ENCODE measurements at regions not wholly inside any gene's neighbourhood (a gene's known extent, or its start where the extent isn't known, plus 50 kb on each side); places are given as distances from the start of the nearest gene placed in this dataset.

DNA sequence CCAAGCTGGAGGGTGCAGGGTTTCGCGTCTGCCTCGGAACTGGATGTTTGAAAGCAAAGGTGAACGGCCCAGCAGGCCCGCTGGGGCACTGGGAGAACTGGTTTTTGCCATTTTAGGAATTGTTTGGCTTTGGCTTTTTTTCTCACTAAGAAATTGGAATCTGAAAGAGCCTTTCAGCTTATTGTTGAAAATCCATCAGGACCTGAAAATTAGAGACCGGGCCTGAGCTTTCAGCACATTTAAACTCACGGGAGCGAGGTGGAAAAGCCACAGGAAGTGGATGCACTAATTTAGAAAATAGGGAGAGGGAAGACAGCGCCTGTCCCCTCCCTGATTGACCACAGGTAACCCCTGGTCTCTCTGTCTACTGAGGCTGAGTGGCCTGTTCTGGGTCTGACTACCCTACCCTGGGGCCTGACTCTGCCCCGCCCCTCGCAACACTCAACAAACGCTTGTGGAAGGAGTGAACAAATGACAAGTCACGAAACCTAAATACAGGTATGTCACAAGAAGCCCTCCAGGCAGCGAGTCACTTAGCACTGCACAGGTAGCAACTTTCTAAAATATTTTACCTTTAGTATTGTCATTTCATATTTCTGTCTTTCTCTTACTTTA lies 100.3 kb upstream of the MBOAT2 start:
- DNase-seq, result no peak

DNA sequence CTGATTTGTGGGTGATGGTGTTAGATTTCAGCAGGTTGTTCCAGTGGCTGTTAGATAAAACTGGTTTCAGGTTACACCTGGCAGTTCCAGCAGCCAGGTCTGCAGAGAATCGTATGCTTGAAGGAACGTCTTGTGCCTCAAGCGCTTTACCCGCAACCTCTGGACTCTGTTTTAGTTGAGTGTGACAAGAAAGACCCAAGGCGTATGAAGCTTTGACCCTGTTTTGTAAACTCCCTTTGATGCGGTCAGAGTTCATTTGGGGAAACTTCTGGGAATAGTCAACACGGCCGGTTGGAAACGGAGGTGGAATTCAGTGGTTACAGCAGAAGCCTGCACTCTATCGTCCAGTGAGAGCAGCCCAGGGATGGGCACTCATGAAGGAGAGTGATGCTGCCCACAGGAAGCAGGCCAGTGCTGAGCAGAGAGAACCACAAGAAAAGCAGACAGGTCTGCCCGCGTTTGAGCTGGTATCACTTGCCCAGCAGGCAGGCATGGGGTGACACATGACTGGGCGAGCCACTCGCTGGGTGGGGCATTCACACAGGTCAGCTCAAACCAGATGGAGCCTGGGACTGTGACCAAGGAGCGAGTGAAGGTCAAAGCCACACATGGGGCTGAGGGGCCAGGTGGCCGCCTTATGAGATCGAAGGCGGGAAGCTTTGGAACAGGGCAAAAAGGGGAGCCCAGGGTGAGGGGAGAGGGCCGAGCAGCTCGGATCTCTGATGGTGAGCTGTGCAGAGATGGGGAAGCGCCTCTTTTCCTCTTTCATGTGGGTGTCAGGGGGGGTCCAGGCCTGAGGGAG lies 99.6 kb upstream of the MBOAT2 start:
- no peak for DNase-seq

DNA sequence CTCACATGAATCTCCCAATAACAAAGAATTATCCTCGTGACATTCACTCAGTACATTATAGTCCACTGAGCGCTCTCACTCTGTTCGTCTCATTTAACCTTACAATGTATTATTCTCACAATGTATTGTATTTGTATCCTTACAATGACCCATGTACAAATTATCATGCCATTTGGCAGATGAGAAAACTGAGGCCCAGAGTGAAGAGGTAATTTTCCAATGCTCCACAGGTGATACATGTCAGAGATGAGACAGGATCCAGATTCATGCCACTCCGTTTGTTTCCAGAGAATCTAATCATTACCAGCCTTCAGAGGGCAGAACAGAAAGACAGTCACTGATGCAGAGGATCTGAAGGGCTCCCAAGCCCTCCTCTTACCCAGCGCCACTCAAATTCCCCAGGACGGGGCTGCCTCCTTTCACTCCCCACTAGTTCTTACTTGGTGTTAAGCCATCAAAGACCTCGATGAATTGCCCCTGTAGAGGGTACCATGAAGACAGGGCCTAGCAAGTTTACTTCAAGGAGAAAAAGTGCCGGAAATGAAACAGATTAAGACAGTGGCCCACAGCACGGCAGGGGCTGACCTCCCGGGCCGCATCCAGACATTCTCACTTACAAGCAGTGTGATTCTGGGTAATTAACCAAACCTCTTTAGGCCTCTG lies 98.4 kb upstream of the MBOAT2 start:
- DNase-seq, result no peak

DNA sequence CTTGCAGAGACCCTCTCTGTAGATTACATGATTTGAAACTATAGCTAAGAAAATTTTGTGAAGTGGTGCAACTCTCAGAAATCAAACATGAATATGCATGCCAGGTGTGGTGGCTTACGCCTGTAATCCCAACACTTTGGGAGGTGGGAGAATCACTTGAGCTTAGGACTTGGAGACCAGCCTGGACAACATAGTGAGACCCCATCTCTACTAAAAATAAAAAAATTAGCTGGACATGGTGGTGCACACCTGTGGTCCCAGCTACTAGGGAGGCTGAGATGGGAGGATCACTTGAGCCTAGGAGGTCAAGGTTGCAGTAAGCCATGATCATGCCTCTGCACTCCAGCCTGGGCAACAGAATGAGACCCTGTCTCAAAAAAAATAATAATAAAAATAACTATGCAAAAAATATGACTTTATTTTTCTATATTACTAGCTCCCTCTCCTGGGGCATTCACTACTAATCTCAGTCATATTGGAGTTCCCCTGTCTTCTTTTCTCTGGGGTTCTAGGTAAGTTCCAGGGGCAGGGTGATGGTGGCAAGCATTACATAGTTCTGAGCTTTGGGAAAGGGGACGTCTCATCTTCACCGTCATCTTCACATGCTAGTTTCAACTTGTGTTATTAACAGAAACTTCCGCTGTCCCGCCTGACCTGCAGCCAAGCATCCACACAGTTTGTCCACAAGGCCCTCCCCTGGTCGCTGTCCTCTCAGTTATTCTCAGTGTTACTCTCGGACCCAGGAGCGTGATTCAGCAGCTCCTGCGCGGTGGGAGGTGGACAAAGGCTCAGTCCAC lies 96.8 kb upstream of the MBOAT2 start:
- DNase-seq, result no peak

DNA sequence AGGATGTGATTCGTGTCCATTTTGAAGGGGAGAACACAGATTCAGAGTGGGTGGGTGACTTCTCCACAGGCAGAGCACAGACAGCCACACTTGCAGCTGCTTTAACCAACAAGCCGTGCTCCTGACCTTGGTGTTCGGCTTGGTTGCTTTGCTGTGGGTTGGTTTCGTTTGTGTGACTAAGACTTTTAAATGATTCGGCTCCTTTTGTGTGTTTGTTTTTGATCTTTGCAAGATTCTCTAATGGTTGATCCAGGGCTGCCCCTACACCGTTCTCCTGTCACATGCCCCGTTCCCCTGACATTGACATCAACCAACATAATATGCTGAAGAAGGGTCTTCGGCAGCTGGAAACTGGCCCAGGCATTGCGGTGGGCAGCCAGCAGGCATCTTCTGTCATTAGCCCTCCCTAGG lies 95.9 kb upstream of the MBOAT2 start:
- DNase-seq, result peak; percentile 50

DNA sequence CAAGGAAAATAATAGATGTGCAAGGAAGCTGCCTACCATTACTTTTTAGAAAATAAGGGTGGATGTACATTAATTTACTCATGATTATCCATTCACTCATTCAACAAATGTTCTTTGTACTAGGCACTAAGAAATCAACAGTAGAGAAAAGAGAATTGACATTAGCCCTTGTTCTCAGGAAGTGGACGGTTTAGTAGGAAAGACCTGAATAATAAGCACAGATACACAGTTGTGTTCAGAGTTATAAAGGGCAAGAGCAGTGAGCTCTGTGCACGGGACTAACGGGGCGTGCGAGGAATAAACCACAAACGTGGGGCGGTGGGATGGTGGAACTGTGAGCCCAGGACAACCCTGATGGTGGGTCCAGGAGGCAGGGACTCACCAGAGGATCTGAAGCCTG lies 94.4 kb upstream of the MBOAT2 start:
- DNase-seq, result no peak

DNA sequence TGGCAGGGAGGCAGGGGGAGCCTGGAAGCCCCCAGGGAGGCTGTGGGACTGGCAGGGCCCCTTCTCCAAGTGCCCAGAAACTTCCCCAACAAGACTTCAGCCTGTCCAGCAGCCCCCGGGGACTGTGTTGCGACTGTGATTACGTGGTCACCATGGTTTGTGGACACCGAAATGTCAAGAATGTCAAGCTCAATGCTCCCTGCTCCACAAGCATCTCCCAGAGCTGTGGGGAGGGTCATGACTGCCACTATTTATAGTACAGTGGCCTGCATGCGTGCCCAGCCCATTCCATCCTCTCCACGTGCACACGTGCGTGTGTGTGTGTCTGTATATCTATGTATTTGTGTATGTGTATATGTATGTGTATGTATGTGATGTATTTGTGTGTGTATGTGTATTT lies 93.8 kb upstream of the MBOAT2 start:
- DNase-seq, result no peak

DNA sequence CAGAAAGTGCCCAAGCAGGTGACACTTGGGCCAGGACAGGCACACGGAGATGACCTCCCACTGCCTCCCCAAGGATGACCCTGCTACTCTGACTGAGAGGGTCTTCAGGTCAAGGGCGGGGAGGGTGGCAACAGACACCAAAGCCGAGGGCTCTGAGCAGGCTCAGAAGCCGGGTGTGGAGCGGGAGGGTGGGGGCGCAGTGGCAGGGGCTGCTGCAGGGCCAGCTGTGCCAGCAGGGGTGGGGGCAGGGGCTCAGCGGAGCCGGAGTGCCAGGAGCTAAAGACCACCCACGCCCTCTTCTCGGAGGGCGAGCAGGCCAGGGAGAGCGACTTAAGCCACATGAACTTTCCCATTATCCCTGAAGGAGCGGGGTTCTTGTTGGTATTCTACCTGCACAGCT lies 93.3 kb upstream of the MBOAT2 start:
- no peak for DNase-seq

DNA sequence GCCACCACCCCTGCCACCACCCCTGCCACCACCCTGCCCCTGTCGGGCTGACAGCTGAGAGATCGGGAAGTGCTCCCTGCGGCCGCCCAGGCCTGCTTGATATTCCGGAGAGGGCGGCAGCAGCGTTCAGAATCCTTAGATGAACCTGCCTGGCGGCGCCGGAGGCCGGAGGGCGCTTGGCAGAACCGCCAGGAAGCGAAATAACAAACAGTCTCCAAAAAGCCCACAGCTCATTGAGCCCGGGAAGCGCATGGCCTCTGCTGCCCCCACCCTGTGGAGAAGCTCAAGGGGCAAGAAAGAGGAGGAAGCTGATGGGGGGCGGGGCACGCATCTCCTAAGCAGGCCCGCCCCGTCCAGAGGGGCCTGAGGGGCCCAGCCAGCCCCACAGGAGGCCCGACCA lies 92.2 kb upstream of the MBOAT2 start:
- DNase-seq, result peak; percentile 56

DNA sequence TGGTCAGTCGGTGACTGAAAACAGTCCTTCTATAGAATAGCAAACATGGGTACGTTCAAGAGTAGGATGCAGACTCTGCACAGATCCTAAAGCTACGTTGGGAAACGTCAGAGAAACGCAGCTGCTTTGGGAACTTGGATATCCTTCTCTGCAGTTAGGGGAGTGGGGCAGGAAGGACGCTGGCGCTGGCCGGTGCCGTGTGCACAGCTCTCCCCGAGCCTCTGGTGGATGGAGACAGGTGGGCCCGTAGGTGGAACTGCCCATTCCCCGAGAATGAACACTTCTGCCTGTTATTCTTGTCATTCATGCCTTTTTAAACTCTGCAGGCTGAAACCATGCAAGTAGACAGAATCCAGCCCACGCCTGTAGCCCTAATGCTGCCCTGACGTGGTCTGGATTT lies 91.7 kb upstream of the MBOAT2 start:
- DNase-seq, result no peak

DNA sequence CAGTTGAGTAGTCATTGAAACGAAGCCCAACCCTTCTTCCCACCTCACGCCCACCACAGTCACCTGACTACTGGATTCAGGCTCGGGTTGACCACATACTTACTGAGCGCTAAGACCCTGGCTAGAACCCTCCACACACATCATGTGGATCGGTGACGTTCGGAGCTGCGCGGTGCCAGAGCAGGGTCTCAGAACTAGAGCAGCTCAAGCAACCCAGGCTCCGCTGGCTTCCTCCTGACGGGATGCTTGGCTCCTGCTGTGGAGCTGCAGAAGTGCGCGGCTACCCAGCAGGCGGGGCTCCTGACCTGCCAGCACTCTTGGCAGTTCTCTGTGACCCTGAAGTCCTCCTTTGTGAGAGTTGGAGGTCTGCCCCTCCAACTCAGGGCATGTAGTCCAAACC lies 90.6 kb upstream of the MBOAT2 start:
- no peak for DNase-seq

DNA sequence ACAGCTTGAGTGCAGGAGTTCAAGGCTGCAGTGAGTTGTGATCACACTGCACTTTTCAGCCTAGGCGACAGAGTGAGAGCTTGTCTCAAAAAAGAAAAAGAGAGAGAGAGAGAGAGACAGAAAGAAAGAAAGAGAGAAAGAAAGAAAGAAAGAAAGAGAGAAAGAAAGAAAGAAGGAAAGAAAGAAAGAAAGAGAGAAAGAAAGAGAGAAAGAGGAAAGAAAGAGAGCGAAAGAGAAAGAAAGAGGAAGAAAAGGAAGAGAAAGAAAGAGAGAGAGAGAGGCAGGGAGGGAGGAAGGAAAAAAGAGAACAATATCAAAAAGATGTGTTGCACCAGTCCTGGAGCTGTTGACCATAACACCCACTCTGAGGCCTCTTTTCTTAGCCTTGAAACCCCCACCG lies 89.8 kb upstream of the MBOAT2 start:
- DNase-seq, result no peak

DNA sequence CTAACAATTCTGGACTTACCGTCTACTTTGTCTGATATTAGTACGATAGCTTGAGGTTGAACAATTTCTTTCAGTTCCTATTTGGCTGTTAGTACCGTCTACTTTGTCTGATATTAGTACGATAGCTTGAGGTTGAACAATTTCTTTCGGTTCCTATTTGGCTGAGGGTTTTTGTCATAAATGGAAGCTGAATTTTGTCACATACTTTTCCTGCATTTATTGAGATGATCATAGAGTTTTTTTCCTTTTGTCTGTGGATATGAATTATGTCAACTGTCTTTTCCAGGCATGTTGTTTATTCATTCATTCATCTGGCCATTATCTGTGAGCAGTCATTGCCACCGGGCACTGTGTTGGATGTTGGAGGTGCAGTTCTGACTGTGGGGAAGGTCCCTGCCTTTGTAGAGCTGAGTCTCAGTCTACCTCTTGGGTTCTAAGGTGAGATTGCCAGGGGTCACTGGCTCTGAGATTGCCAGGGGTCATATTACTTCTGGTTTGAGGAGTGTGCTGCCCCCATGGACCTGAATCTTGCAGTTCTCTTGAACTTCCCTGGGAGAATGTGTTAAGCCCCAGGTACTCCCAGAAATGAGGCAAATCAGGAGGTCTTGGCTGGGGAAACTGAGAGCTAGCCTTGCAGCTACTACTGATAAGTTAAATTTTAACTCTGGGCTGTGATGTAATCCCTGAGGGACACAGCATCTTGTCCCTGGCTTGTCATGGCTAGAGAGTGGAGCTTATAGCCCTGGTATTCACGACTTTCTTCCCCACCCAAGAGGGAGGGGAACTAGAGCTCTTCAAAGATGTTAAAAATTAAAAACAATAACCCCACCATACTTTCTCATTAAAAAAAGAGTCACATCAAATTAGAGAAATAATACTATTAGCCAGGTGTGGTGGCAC lies 89.1 kb upstream of the MBOAT2 start:
- DNase-seq, result no peak

DNA sequence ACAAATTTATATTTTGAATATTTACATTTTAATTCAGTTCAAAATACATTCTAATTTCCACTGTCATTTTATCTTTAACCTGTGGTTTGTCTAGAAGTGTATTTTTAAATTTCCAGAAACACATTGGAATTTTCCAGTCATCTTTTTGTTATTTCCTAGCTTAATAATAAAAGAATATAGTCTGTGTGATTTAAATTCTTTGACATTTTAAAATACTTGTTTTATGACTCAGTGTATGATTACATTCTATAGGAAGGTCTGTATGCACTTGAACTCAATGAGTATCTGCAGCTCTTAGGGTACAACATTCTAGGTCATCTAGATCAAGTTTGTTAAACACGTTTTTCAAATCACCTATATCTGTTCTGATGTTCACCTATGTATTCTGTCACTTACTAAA lies 88.3 kb upstream of the MBOAT2 start:
- peak; percentile 76 for DNase-seq

DNA sequence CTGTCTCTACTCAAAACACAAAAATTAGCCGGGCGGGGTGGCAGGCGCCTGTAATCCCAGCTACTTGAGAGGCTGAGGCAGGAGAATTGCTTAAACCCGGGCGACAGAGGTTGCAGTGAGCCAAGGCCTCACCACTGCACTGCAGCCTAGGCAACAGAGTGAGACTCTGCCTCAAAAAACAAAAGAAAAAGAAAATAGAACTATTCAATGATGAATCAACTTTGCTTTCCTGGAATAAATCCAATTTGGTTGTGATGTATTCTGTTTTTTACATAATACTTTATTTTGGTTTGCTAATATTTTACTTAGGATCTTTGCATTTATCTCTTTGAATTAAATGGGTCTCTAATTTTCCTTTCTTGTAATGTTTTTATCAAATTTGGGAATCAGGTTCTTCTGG lies 86.3 kb upstream of the MBOAT2 start:
- DNase-seq, result peak; percentile 47

DNA sequence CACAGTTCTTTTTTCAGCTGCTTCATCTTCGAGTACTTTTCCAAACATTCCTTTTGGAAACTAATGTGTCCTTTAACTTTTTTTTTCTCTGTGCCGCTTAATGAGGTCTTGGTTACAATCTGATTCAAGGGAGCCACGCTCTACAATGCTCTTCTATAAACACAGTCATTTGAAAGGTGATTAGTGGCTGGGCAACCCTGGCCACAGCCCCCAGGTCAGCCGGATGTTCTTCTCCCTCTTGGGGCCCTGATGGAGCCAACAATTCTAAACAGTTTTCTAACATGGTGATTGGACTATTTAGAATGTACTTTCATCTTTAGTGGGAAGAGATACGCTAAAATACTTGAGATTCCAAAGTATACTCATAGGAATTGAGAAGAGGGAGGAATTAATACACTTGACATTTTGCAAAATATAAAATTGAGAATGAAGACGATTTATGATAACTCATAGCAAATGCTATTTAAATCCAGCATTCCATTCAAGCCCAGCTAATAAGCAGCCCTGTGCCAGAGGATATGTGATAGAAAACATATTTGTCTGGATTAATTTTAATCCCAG lies 83.7 kb upstream of the MBOAT2 start:
- peak; percentile 83 for DNase-seq

DNA sequence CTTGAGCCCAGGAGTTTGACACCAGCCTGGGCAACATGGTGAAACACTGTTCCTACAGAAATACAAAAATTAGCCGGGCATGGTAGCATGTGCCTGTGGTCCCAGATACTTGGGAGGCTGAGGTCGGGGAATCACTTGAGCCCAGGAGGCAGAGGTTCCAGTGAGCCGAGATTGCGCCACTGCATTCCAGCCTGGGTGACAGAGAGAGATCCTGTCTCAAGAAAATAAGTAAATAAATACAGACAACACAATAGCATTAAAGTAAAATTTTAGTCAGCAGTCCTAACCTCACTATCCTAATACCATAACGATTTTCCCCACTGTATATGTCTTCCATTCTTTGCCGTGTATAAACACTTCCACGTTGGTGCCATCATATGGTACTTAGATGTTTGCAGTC lies 83.0 kb upstream of the MBOAT2 start:
- DNase-seq, result no peak

DNA sequence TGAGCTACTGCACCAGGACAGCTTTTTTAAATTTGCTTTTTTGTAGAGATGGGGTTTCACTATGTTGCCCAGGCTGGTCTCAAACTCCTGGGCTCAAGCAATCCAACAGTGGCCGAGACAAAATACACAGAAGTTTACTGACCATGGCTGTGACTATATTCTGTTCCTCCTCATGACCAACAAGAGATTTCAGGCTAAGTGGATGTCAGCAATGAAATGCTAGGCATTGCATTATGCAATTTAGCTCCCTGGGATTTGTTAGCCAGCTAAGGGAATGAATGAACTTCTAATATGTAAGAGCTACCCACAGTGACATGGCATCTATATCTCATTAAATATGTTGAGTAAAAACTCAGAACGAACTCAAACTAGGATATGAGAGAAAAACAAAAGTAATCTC lies 81.9 kb upstream of the MBOAT2 start:
- DNase-seq, result no peak

DNA sequence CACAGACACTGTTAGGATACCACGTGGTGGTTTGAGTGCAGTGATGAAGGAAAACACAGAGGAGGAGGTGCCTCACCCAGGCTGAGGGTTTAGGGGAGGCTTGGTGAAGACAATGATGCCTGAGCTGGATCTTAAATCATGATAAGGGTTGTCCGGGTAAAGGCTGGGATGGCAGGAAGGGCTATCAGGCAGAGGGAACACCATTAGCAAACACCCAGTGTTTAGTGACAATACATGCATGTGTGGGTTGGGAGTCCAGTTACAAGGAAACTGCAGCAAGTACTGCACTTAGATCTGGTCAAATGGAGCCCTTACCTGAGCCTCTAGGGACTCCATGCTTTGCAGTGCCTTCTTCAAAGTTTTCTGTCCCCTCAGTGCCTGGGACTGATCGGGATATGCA lies 79.8 kb upstream of the MBOAT2 start:
- no peak for DNase-seq

DNA sequence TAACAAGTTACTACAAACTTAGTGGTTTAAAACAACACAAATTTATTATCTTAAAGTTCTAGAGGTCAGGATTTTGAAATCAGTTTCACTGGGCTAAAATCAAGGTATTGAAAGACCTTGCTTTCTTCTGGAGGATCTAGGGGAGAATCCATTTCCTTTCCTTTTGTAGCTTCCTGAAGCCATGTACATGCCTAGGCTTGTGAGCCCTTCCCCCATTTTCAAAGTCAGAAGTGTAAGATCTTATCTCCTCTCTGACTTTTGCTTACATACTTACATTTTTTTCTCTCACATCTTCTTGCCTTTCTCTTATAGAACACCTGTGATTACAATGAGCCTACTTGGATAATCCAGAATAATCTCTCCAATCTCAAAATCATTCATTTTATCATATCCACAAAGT lies 78.7 kb upstream of the MBOAT2 start:
- DNase-seq, result no peak

DNA sequence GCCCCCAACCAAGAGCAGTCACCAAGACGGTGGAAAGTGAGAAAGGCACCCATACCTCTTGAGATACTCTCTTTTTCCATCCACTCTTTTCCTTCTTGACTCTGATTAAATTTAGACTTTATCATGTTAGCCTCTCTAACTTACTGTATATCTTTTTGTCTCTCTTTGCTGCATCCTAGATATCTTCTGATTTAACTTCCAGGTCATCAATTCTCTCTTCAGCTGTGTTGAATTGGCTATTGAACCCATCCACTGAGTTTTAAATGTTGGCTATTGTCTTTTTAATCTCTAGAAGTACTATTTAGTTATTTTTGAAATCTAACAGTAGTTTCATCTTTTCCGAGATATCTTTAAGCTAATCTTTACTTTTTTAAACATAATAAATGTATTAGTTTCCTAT lies 78.3 kb upstream of the MBOAT2 start:
- DNase-seq, result no peak

DNA sequence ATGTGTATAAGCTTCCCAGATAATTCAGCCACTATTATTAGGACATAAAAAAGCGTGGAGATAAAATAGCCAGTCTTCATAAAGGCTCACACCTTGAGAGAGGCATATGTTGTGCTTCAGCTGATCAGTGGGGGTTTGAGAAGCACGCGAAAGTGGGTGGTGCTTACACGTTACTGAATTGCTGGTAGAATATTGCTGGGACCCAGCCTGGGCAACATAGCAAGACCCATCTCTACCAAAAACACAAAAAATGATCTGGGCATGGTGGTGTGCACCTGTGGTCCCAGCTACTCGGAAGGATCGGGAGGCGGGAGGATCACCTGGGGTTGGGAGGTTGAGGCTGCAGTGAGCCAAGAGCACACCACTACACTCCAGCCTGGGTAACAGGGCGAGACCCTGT lies 74.9 kb upstream of the MBOAT2 start:
- DNase-seq, result no peak
